Epithelial cell of proximal tubule (primary cell): ENCODE measurements at regions not wholly inside any gene's neighbourhood (a gene's known extent, or its start where the extent isn't known, plus 50 kb on each side); places are given as distances from the start of the nearest gene placed in this dataset.

Experiments used
- DNase-seq: peaks from one replicate; pipeline ENCODE4 v3.0.0-alpha.2; 2011; ENCODE audit warnings: low read depth
- H3K4me3 ChIP-seq: 2 replicates; pipeline ENCODE4 v1.5.1; 2011; ENCODE audit warnings: low read depth, mild to moderate bottlenecking, low read length
- CTCF ChIP-seq: conservative IDR thresholded peaks from 2 replicates; pipeline ENCODE4 v1.5.1; 2012; ENCODE audit warnings: low read depth, mild to moderate bottlenecking, low read length

GRCh38 chr2:103166456-103167324 is 404.9 kb downstream of the TMEM182 start:
- no peak for DNase-seq
- H3K4me3 ChIP-seq = no peak overlapping the region
- TF ChIP-seq CTCF = no peak

GRCh38 chr2:103167599-103167998 is 405.8 kb downstream of the TMEM182 start:
- no peak for TF ChIP-seq CTCF
- no peak for DNase-seq
- H3K4me3 ChIP-seq = no peak overlapping the region

- DNase-seq = no peak
- no peak for TF ChIP-seq CTCF
- H3K4me3 ChIP-seq = no peak overlapping the region
Measured at GRCh38 chr2:103169861-103170260, 408.0 kb downstream of the TMEM182 start.

GRCh38 chr2:103172821-103173220 is 411.0 kb downstream of the TMEM182 start:
- H3K4me3 ChIP-seq = no peak overlapping the region
- DNase-seq = no peak
- TF ChIP-seq CTCF = no peak

- DNase-seq = no peak
- H3K4me3 ChIP-seq = no peak overlapping the region
- no peak for TF ChIP-seq CTCF
Measured at GRCh38 chr2:103174711-103175110, 412.9 kb downstream of the TMEM182 start.

GRCh38 chr2:103176294-103176915 is 414.6 kb downstream of the TMEM182 start:
- H3K4me3 ChIP-seq = no peak overlapping the region
- DNase-seq = no peak
- TF ChIP-seq CTCF = no peak

GRCh38 chr2:103179798-103180197 is 418.0 kb downstream of the TMEM182 start:
- no peak overlapping the region for H3K4me3 ChIP-seq
- DNase-seq = no peak
- TF ChIP-seq CTCF = no peak
